ENCODE measurements at regions not wholly inside any gene's neighbourhood (a gene's known extent, or its start where the extent isn't known, plus 50 kb on each side); places are given as distances from the start of the nearest gene placed in this dataset.

DNA sequence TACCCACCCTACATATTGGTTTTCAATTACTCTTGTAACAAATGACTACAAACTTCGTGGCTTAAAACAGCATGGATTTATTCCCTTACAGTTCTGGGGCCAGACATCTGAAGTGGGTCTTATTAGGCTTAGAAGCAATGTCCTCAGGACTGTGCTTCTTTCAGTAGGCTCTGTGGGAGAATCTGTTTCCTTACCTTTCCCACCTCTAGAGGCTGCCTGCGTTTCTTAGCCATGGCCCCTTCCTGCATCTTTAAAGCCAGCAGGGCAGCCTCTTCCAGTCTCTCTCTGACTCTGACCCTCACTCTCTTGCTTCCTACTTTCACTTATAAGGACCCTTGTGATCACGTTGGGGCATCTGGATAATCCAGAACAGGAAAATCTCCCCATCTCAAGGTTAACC, 252.5 kb upstream of the PGRMC2 start:
- dilution Hi-C loops (cut with HindIII; ENCODE audit: low sequenced_read_pairs, unreplicated experiment) (no loop called here), in situ Hi-C loops (cut with MboI; ENCODE audit: low sequenced_read_pairs) (no loop called here)
- POLR2A ChIA-PET (ENCODE audit: unreplicated experiment) = no interaction called here

More for the DNA sequence above, 252.5 kb upstream of the PGRMC2 start:
- no peak overlapping the region for H4K8ac ChIP-seq (ENCODE audit: low read depth in 2 of 2, low read length in 2 of 2)
- no TSS peak for BruUV-seq (replicated peaks)
- no peaks in the 10 kb centered on the region for H3K36me3 ChIP-seq (ENCODE audit: control insufficient read depth, insufficient read depth, low read length)
- no peak overlapping the region for H4K5ac ChIP-seq (ENCODE audit: low read depth, low read length)
- H4K20me1 ChIP-seq (ENCODE audit: insufficient read depth, low read length) = no peaks in the 10 kb centered on the region
- WGBS, 2 experiments (ENCODE audit: extremely low coverage in 2 of 2, insufficient read length in 1 of 2) = no CpG with 5 or more reads among the region's 3 CpGs
- H3K14ac ChIP-seq (replicated peaks; ENCODE audit: low read depth, low read length) = no peak overlapping the region
- no peak overlapping the region for H2AK9ac ChIP-seq (replicated peaks; ENCODE audit: low read depth, low read length, poor library complexity)
- H3K4me3 ChIP-seq (ENCODE audit: insufficient read depth, low read depth, low read length) = no peak overlapping the region
- H3K56ac ChIP-seq (ENCODE audit: extremely low read depth, insufficient read depth, low read length) = no peak overlapping the region
- no peaks in the 10 kb centered on the region for H3K79me1 ChIP-seq (ENCODE audit: low read depth in 1 of 2, low read length in 2 of 2)
- no peaks in the 10 kb centered on the region for H3K27me3 ChIP-seq (ENCODE audit: control insufficient read depth, insufficient read depth, low read length)
- H2BK15ac ChIP-seq (ENCODE audit: low read depth, low read length) = no peak overlapping the region
- H2BK5ac ChIP-seq (ENCODE audit: low read depth, low read length, poor library complexity, severe bottlenecking) = no peak overlapping the region
- no peak overlapping the region for H3K4me2 ChIP-seq (ENCODE audit: low read depth, low read length)
- ATAC-seq (ENCODE audit: low read depth) = no peak
- H2AK5ac ChIP-seq (ENCODE audit: low read depth, low read length) = no peak overlapping the region; the same call in 1 of the 2 replicates
- CTCF ChIA-PET = no interaction called here
- no peaks in the 10 kb centered on the region; the same call in 1 of the 2 replicates for H3K9me1 ChIP-seq (ENCODE audit: insufficient read depth, low read length)
- no peak for DNase-seq
- TF ChIP-seq, protein P1, sequence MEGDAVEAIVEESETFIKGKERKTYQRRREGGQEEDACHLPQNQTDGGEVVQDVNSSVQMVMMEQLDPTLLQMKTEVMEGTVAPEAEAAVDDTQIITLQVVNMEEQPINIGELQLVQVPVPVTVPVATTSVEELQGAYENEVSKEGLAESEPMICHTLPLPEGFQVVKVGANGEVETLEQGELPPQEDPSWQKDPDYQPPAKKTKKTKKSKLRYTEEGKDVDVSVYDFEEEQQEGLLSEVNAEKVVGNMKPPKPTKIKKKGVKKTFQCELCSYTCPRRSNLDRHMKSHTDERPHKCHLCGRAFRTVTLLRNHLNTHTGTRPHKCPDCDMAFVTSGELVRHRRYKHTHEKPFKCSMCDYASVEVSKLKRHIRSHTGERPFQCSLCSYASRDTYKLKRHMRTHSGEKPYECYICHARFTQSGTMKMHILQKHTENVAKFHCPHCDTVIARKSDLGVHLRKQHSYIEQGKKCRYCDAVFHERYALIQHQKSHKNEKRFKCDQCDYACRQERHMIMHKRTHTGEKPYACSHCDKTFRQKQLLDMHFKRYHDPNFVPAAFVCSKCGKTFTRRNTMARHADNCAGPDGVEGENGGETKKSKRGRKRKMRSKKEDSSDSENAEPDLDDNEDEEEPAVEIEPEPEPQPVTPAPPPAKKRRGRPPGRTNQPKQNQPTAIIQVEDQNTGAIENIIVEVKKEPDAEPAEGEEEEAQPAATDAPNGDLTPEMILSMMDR (conservative IDR thresholded peaks at IDR 0.05; ENCODE audit: low read depth, low read length) = no peak
- TF ChIP-seq CEBPB (IDR thresholded peaks at IDR 0.05; ENCODE audit: low read depth, low read length) = no peak
- no peak overlapping the region for H2BK120ac ChIP-seq (ENCODE audit: low read depth, low read length)
- H3K27ac ChIP-seq (ENCODE audit: insufficient read depth, low read length) = no peak overlapping the region
- H4K91ac ChIP-seq (ENCODE audit: insufficient read depth, low read depth, low read length) = no peak overlapping the region
- no peaks in the 10 kb centered on the region for H3K9me3 ChIP-seq (ENCODE audit: control insufficient read depth, insufficient read depth, low read length)
- intact Hi-C loops (cut with micrococcal nuclease) = no loop called here
- no peak overlapping the region for H2BK20ac ChIP-seq (ENCODE audit: low read depth, low read length)
- no peak overlapping the region for H2AFZ ChIP-seq (replicated peaks; ENCODE audit: low read length, poor library complexity)
- 0 out of 2 replicates have a peak, but pooled peaks cover 2% of the 10 kb centered on the region for H3K4me1 ChIP-seq (ENCODE audit: control insufficient read depth, insufficient read depth, low read length)
- H3K9ac ChIP-seq (ENCODE audit: low read depth, low read length) = no peak overlapping the region
- no peak overlapping the region for H3K23ac ChIP-seq (ENCODE audit: low read depth, low read length)
- H3K18ac ChIP-seq (ENCODE audit: low read depth, low read length) = no peak overlapping the region
- H3K4ac ChIP-seq (ENCODE audit: low read depth, low read length) = no peak overlapping the region

Data from IMR-90 (cell line).